Neuronal stem cell (in vitro differentiated cells): ENCODE measurements at regions not wholly inside any gene's neighbourhood (a gene's known extent, or its start where the extent isn't known, plus 50 kb on each side); places are given as distances from the start of the nearest gene placed in this dataset.

Experiments
- DNase-seq: peaks from one replicate; pipeline ENCODE4 v3.0.0-alpha.2; 2013; ENCODE audit warnings: low spot score
- H2AFZ ChIP-seq: one replicate; pipeline ENCODE4 v1.6.1; 2013; ENCODE audit warnings: mild to moderate bottlenecking, low read length, inconsistent platforms
- H2AK5ac ChIP-seq: 2 replicates; pipeline ENCODE4 v1.6.1; 2013; ENCODE audit warnings: low read depth, mild to moderate bottlenecking, inconsistent platforms, low read length, moderate library complexity, mixed read lengths
- H2BK120ac ChIP-seq: 2 replicates; pipeline ENCODE4 v1.6.1; 2013; ENCODE audit warnings: low read depth, mild to moderate bottlenecking, inconsistent platforms, low read length, moderate library complexity, mixed read lengths
- H2BK12ac ChIP-seq: one replicate; pipeline ENCODE4 v1.6.1; 2013; ENCODE audit warnings: low read length, inconsistent platforms
- H2BK15ac ChIP-seq: 2 replicates; pipeline ENCODE4 v1.6.1; 2013; ENCODE audit warnings: mild to moderate bottlenecking, low read length, inconsistent platforms, mixed read lengths
- H2BK5ac ChIP-seq: one replicate; pipeline ENCODE4 v1.6.1; 2013; ENCODE audit warnings: inconsistent platforms, mild to moderate bottlenecking, low read length, moderate library complexity
- H3K14ac ChIP-seq: one replicate; pipeline ENCODE4 v1.6.1; 2013; ENCODE audit warnings: low read length, inconsistent platforms
- H3K18ac ChIP-seq: 2 replicates; pipeline ENCODE4 v1.6.1; 2013; ENCODE audit warnings: low read length, inconsistent platforms
- H3K23ac ChIP-seq: 2 replicates; pipeline ENCODE4 v1.6.1; 2013; ENCODE audit warnings: low read depth, mild to moderate bottlenecking, mixed read lengths, low read length, inconsistent platforms; ENCODE audit not compliant: poor library complexity
- H3K27ac ChIP-seq: replicated peaks from 3 replicates; pipeline ENCODE4 v1.5.1; 2013; ENCODE audit warnings: low read length, inconsistent platforms
- H3K27me3 ChIP-seq, 3 experiments: 2 replicates each; pipeline ENCODE4 v1.6.1; 2013; ENCODE audit warnings: low read length in 3 of 3, mild to moderate bottlenecking in 2 of 3, inconsistent platforms in 1 of 3, low read depth in 1 of 3, mixed read lengths in 1 of 3, moderate library complexity in 1 of 3; ENCODE audit not compliant: control insufficient read depth in 3 of 3, insufficient read depth in 3 of 3
- H3K36me3 ChIP-seq, 2 donors: replicated peaks in 1 of 2; 2 replicates each; pipeline ENCODE4 v1.6.1; 2013; ENCODE audit warnings: low read length in 2 of 2; ENCODE audit not compliant: control insufficient read depth in 2 of 2, insufficient read depth in 2 of 2
- H3K4ac ChIP-seq: 2 replicates; pipeline ENCODE4 v1.6.1; 2013; ENCODE audit warnings: inconsistent platforms, mild to moderate bottlenecking, low read length, moderate library complexity
- H3K4me1 ChIP-seq, 2 donors: 1 replicate in 1 of 2; 2 replicates in 1 of 2; pipeline ENCODE4 v1.6.1; 2013; ENCODE audit warnings: low read length in 2 of 2, low read depth in 1 of 2; ENCODE audit not compliant: control insufficient read depth in 2 of 2, insufficient read depth in 1 of 2
- H3K4me2 ChIP-seq: one replicate; pipeline ENCODE4 v1.6.1; 2013; ENCODE audit warnings: mild to moderate bottlenecking, low read length, inconsistent platforms; ENCODE audit not compliant: insufficient read depth, poor library complexity, severe bottlenecking
- H3K4me3 ChIP-seq, 2 donors: 2 replicates each; pipeline ENCODE4 v1.5.1; 2013; ENCODE audit warnings: low read length in 2 of 2, mild to moderate bottlenecking in 2 of 2, inconsistent platforms in 1 of 2, moderate library complexity in 1 of 2
- H3K79me1 ChIP-seq: one replicate; pipeline ENCODE4 v1.6.1; 2013; ENCODE audit warnings: low read depth, mild to moderate bottlenecking, inconsistent platforms, low read length, moderate library complexity
- H3K9ac ChIP-seq: one replicate; pipeline ENCODE4 v1.6.1; 2013; ENCODE audit warnings: mild to moderate bottlenecking, low read depth, low read length, inconsistent platforms; ENCODE audit not compliant: poor library complexity
- H3K9me3 ChIP-seq, 2 donors: replicated peaks in 1 of 2; 2 replicates each; pipeline versions ENCODE3 to v1.6.1; 2013; ENCODE audit warnings: low read length in 2 of 2, mild to moderate bottlenecking in 2 of 2, inconsistent platforms in 1 of 2, low read depth in 1 of 2, mixed read lengths in 1 of 2, moderate library complexity in 1 of 2; ENCODE audit not compliant: control insufficient read depth in 2 of 2, insufficient read depth in 1 of 2
- H4K8ac ChIP-seq: one replicate; pipeline ENCODE4 v1.6.1; 2013; ENCODE audit warnings: low read depth, mild to moderate bottlenecking, inconsistent platforms, low read length, moderate library complexity
- H4K91ac ChIP-seq: one replicate; pipeline ENCODE4 v1.6.1; 2013; ENCODE audit warnings: low read length, low read depth, mild to moderate bottlenecking, inconsistent platforms; ENCODE audit not compliant: poor library complexity
- WGBS, 2 donors: extraction: QIAGEN DNeasy Blood & Tissue Kit; methylation state at CpG; one replicate each; pipeline ENCODE4 v1.1.7; 2013; ENCODE audit warnings: missing lambda C conversion rate in 2 of 2, mixed read lengths in 1 of 2; ENCODE audit not compliant: insufficient read length in 2 of 2, insufficient replicate concordance in 1 of 2; ENCODE audit errors: extremely low coverage in 2 of 2; 5-methylcytosine and 5-hydroxymethylcytosine counted together

- Histone ChIP-seq H2AK5ac (no peak overlapping the region), H3K27me3 (no peaks in the 10 kb centered on the region), H2BK120ac (no peak overlapping the region), H4K91ac (no peak overlapping the region), H4K8ac (no peak overlapping the region), H3K79me1 (no peaks in the 10 kb centered on the region), H3K4me2 (no peak overlapping the region), H2BK5ac (no peak overlapping the region), H3K4me1 (no peaks in the 10 kb centered on the region), H3K9ac (no peak overlapping the region), H3K27ac (no peak overlapping the region), H3K4ac (no peak overlapping the region), H3K36me3 (no peaks in the 10 kb centered on the region), H2AFZ (no peak overlapping the region), H3K18ac (no peak overlapping the region), H3K4me3 (no peak overlapping the region), H3K23ac (no peak overlapping the region), H2BK15ac (no peak overlapping the region), H3K14ac (no peak overlapping the region), H2BK12ac (no peak overlapping the region), H3K9me3 (peaks cover 0 to 4% of the 10 kb centered on the region in 2 donors)
- no peak for DNase-seq
- no CpG with 5 or more reads among the region's 2 CpGs for WGBS, 2 donors
Observed at GRCh38 chr15:58287891-58288290, 143.9 kb upstream of the LIPC start.

DNA sequence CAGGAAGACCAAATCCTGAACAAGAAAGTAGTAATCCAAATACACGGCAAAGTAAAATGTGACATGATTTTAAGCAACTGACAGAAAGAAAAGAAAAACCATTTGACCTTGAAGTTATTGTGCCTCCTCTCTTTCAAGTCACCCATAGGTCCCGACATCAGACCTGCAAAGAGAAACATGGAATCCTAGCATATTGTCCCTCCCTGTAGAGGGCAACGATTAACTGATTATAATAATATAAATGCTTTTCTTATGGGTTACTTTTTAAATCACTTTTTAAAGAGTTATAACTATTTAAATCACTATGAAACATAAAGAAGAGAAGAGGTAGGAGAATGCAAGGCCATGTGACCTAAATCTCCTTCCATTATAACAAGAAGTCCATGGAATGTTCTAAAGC lies 143.2 kb upstream of the LIPC start:
- Histone ChIP-seq H3K4me3 (no peak overlapping the region), H2BK5ac (no peak overlapping the region), H3K4me2 (no peak overlapping the region), H2BK12ac (no peak overlapping the region), H3K23ac (no peak overlapping the region), H3K9me3 (peaks cover 0 to 3% of the 10 kb centered on the region in 2 donors), H3K27me3 (no peaks in the 10 kb centered on the region), H2AFZ (no peak overlapping the region), H4K8ac (no peak overlapping the region), H2AK5ac (no peak overlapping the region), H4K91ac (no peak overlapping the region), H3K27ac (no peak overlapping the region), H3K36me3 (no peaks in the 10 kb centered on the region), H3K4me1 (no peaks in the 10 kb centered on the region), H3K9ac (no peak overlapping the region), H3K14ac (no peak overlapping the region), H2BK15ac (no peak overlapping the region), H3K79me1 (no peaks in the 10 kb centered on the region), H2BK120ac (no peak overlapping the region), H3K4ac (no peak overlapping the region), H3K18ac (no peak overlapping the region)
- no CpG with 5 or more reads among the region's 3 CpGs for WGBS, 2 donors
- DNase-seq, result no peak

GRCh38 chr15:58291848-58292247 lies 139.9 kb upstream of the LIPC start:
- Histone ChIP-seq H3K14ac (no peak overlapping the region), H2BK120ac (no peak overlapping the region), H3K9ac (no peak overlapping the region), H2BK5ac (no peak overlapping the region), H4K91ac (no peak overlapping the region), H3K4me1 (peaks cover 0 to 6% of the 10 kb centered on the region in 2 donors), H2AFZ (no peak overlapping the region), H3K23ac (no peak overlapping the region), H3K4me2 (no peak overlapping the region), H3K27me3 (no peaks in the 10 kb centered on the region), H3K9me3 (peaks cover 3 to 10% of the 10 kb centered on the region in 2 donors), H3K27ac (no peak overlapping the region), H2BK15ac (no peak overlapping the region), H3K36me3 (no peaks in the 10 kb centered on the region), H3K79me1 (no peaks in the 10 kb centered on the region), H3K18ac (no peak overlapping the region), H2BK12ac (no peak overlapping the region), H3K4ac (no peak overlapping the region), H2AK5ac (no peak overlapping the region), H4K8ac (no peak overlapping the region), H3K4me3 (no peak overlapping the region)
- no peak for DNase-seq

GRCh38 chr15:58292751-58293175 lies 139.0 kb upstream of the LIPC start:
- no peak for DNase-seq
- no peak overlapping the region for H2BK5ac ChIP-seq
- no peak overlapping the region for H3K18ac ChIP-seq
- H3K79me1 ChIP-seq, result no peaks in the 10 kb centered on the region
- H3K9ac ChIP-seq, result no peak overlapping the region
- no peak overlapping the region for H3K14ac ChIP-seq
- no peak overlapping the region for H2BK120ac ChIP-seq
- H3K27ac ChIP-seq, result no peak overlapping the region
- H2AFZ ChIP-seq, result no peak overlapping the region
- no peak overlapping the region for H2AK5ac ChIP-seq
- H3K4me1 ChIP-seq, result peaks cover 0 to 6% of the 10 kb centered on the region in 2 donors
- H3K4me3 ChIP-seq, result no peak overlapping the region
- no peak overlapping the region for H3K4me2 ChIP-seq
- no peak overlapping the region for H2BK15ac ChIP-seq
- H3K36me3 ChIP-seq, result no peaks in the 10 kb centered on the region
- H3K27me3 ChIP-seq, result no peaks in the 10 kb centered on the region
- no peak overlapping the region for H4K8ac ChIP-seq
- no peak overlapping the region for H4K91ac ChIP-seq
- H3K9me3 ChIP-seq, result peaks cover 3 to 14% of the 10 kb centered on the region in 2 donors
- H2BK12ac ChIP-seq, result no peak overlapping the region
- no peak overlapping the region for H3K23ac ChIP-seq
- no peak overlapping the region for H3K4ac ChIP-seq
- no CpG with 5 or more reads among the region's 3 CpGs for WGBS, 2 donors
